T1000 (cell line): ENCODE measurements at regions not wholly inside any gene's neighbourhood (a gene's known extent, or its start where the extent isn't known, plus 50 kb on each side); places are given as distances from the start of the nearest gene placed in this dataset.
"Not testable (repeated sequence)": the region's sequence is repeated elsewhere in the genome, so short reads cannot be mapped to it uniquely, and the experiment has no call there.

Experiments used
- DNase-seq: peaks from one replicate; lab custom pipeline; 2025; ENCODE audit warnings: mixed read lengths; lab: John Stamatoyannopoulos, UW

DNA sequence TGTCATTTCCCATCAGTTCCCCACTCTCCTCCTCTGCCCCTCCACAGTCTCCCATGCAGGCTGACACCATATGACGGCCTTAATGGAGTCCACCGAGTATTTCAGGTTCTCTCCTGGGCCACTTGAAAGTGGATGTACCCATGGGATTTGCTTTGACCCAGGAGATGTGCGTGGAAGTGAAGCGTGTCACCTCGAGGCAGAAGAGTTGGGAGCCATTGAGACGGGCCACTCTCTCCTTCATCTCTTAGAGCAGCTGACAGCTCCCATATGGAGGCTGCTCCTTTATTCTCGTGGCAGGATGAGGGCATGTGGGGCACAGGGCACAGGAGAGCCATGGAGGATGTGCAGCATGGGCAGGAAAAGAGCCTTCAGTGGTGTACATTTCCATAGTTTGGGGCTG is 144.7 kb upstream of the CRYM start:
- DNase-seq = not testable (repeated sequence)

GRCh38 chr16:21404699-21405098 is 126.6 kb upstream of the CRYM start:
- DNase-seq = not testable (repeated sequence)

DNA sequence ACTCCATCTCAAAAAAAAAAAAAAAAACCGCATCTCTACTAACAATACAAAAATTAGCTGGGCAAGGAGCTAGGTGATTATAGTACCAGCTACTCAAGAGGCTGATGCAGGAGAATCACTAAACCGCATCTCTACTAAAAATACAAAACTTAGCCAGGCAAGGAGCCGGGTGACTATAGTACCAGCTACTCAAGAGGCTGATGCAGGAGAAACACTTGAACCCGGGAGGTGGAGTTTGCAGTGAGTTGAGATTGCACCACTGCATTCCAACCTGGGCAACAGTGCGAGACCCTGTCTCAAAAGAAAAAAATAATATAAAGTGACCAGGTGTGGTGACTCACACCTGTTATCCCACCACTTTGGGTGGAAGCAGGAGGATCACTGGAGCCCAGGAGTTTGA is 119.8 kb upstream of the CRYM start:
- not testable (repeated sequence) for DNase-seq

GRCh38 chr16:21396545-21396944 is 118.5 kb upstream of the CRYM start:
- DNase-seq = not testable (repeated sequence)

- DNase-seq = not testable (repeated sequence)
These were observed 112.5 kb upstream of the CRYM start for GRCh38 chr16:21390634-21391033.

- not testable (repeated sequence) for DNase-seq
These were observed 111.8 kb upstream of the CRYM start for GRCh38 chr16:21389860-21390259.

- DNase-seq = not testable (repeated sequence)
These were observed 109.7 kb upstream of the CRYM start for GRCh38 chr16:21387757-21388156.

- DNase-seq = not testable (repeated sequence)
These were observed 108.3 kb upstream of the CRYM start for GRCh38 chr16:21386201-21386915.

DNA sequence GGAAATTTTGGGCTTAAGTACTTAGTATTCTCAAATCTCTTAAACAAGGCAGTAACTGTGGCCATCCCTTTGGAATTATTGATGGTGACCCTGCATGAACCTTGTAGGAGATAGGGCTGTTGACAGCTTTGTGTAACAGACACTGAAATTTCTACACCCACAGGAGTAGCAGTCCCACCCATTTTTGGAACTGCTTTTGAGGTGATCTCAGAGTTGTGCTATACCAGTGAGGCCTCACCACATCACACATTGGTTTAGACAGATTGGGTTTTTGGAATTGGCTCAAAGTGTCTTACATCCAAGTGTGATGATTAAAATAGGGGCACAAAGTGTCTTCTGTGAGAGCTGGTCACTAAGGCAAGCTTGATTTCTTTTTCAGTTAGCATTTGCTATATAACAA is 105.6 kb upstream of the CRYM start:
- not testable (repeated sequence) for DNase-seq

DNA sequence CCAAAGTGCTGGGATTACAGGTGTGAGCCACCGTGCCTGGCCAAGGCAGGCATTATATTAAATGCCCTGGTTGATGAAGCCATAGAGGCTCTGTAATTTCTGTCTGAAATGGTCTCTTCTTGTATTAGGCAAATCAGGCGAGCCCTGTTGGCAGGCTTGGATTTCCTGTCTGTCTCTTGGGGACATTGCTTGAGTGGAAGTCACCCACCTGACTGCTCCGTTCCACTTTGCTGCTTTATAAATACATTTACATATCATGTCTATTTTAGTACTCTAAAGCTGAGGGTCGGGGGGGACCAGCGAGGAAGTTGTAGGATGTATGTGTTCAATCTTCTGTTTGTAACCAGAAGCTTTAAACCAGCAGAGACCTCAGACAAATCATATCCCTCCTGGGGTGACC is 101.6 kb upstream of the CRYM start:
- not testable (repeated sequence) for DNase-seq

DNA sequence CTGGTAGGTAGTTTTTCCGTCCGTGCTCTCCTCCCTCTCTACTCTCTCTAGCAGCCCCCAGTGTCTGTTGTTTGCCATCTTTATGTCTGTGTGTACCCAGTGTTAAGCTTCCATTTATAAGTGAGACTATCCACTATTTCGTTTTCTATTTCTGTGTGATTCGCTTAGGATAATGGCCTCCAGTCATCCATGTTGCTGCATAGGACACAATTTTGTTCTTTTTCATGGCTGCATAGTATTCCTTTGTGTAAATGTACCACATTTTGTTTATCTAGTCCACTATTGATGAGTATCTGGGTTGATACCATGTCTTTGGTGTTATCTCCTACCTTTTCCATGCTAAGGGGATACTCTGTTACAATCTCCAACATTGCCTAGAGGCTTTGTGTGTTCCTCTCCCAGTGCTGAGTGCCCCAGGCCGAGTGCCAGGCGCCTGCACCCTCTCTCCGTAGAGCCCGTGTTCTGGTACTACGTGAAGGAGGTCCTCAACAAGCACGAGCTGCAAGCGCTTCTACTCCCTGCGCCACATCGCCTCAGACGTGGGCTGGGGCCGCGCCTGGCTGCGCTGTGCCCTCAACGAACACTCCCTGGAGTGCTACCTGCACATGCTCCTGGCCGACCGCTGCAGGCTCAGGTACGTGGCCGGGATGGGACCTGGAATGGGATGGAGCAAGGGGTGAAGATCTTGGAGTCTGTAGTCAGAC is 98.3 kb upstream of the CRYM start:
- not testable (repeated sequence) for DNase-seq

DNA sequence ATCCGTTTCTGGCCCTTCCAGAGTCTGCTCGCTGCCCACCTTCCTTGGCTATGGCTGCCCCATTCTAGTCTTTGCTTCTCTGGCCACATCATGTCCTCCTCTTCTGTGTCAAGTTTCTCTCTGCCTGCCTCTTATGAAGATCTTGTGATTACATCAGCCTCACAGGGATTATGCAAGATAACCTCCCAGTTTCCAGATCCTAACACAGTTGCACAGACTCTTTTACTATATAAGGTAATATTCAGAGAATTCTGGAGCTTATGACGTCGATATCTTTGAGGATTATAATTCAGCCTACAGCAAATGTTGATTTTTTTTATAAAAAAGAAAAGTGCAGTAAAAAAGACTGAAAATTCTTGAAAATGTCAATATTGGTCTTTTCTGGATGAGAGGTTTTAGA is 97.2 kb upstream of the CRYM start:
- DNase-seq = not testable (repeated sequence)

GRCh38 chr16:21373454-21373853 is 95.4 kb upstream of the CRYM start:
- DNase-seq = not testable (repeated sequence)

- DNase-seq = not testable (repeated sequence)
These were observed 94.8 kb upstream of the CRYM start for GRCh38 chr16:21372862-21373261.

DNA sequence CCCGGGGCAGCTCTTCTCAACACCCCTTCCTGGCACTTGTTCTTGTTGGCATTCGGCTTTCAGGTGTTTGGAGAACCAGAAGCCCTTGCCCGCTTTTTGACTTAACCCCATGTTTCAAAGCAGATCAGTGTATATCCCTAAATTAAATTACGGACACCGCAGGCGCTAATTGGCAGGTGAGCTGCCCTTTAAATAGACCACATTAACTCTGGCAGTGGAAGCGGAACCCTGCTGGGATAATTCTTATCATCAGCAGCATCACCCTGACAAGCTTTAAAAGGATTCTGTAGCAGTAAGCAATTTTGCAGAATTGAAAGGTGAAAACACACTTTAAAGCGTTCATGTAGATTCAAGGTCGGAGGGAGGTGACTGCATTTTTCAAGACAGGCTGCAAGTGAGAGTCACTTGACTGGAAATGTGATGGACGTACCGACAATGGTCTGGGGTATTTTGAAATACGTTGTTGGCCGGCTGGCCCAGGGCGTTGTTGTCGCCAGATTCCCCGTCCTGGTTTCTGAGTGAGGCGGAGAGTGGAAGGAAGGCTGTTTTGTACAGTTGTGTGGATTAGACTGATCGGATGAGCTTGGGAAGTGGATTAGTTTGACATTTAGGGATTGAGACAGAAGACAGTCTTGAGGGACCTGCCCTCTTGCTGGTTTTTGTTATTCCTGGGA is 94.2 kb upstream of the CRYM start:
- DNase-seq = not testable (repeated sequence)

- peak; percentile 44 for DNase-seq
These were observed 92.7 kb upstream of the CRYM start for GRCh38 chr16:21370791-21371190.

- DNase-seq = not testable (repeated sequence)
These were observed 91.2 kb upstream of the CRYM start for GRCh38 chr16:21368973-21369942.

DNA sequence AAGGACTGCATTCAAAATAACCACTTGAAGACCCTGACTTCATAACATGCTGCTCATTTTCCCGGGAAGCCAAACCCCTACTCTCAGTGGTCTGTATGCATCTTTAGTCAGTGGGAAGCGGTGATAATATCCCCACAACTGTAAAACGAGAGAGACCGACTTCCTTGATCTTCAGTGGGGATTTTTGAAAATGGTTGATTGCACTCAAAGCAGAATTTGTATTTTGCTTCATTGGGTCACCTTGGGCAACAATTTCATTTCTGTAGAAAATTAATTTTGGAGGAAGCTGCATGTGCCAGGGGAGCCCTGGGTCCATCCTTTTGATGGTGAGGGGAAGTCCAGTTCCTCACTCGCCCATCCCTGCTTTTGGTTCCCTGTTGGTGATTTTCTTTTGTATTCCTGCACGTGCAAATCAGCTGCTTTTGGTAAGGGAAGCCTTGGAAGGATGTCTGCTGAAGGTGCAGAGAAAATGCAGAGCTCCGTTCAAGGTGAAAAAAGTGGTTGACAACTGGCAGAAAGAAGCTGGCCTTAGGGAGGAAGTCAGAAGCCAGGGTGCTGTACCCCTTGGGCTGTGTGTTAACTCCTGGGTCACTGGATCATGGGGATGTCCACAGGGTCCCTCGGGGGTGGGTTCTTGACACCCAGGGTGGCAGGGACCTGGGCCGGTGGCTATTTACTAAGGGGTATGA is 89.8 kb upstream of the CRYM start:
- DNase-seq = not testable (repeated sequence)

GRCh38 chr16:21366998-21367397 is 88.9 kb upstream of the CRYM start:
- DNase-seq = not testable (repeated sequence)

DNA sequence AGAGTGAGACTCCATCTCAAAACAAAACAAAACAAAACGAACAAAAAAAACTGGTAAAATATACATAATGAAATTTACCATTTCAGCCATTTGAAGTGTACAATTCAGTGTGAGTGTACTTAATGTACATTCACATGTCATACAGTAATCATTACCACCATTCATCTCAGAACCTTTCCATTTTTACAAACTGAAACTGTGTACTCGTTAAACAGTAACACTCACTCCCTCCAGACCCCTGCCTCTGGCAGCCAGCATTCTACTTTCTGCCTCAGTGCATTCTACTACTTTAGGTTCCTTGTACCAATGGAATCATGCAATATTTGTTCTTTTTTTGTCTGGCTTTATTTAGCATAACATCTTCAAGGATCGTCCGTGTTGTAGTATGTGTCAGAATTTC is 87.5 kb upstream of the CRYM start:
- DNase-seq = not testable (repeated sequence)
